Brain pericyte (primary cell): ENCODE measurements at regions not wholly inside any gene's neighbourhood (a gene's known extent, or its start where the extent isn't known, plus 50 kb on each side); places are given as distances from the start of the nearest gene placed in this dataset.
A peak's percentile ranks its signal among the peaks of the same experiment; 100 is the strongest.
"Not testable (repeated sequence)": the region's sequence is repeated elsewhere in the genome, so short reads cannot be mapped to it uniquely, and the experiment has no call there.

ENCODE experiments used
- DNase-seq: peaks from one replicate; pipeline ENCODE4 v3.0.0-alpha.2; 2012; ENCODE audit warnings: low read depth, low spot score

- DNase-seq = no peak
These were observed 76.4 kb downstream of the MAGED4 start for GRCh38 chrX:52261125-52261462.

GRCh38 chrX:52261463-52262194, 76.9 kb downstream of the MAGED4 start:
- DNase-seq = peak; percentile 43

GRCh38 chrX:52262195-52262546, 77.5 kb downstream of the MAGED4 start:
- DNase-seq = no peak

- no peak for DNase-seq
These were observed 78.7 kb downstream of the MAGED4 start for GRCh38 chrX:52263417-52263816.

- DNase-seq = no peak
These were observed 81.0 kb downstream of the MAGED4 start for GRCh38 chrX:52265713-52266112.

GRCh38 chrX:52268502-52268901, 83.8 kb downstream of the MAGED4 start:
- DNase-seq = not testable (repeated sequence)

GRCh38 chrX:52270453-52271116, 85.9 kb downstream of the MAGED4 start:
- no peak for DNase-seq

GRCh38 chrX:52271206-52271605, 86.5 kb downstream of the MAGED4 start:
- no peak for DNase-seq

- no peak for DNase-seq
These were observed 91.2 kb upstream of the XAGE2 start for GRCh38 chrX:52277666-52278065.

- DNase-seq = no peak
These were observed 88.0 kb upstream of the XAGE2 start for GRCh38 chrX:52280812-52281211.

- DNase-seq = no peak
These were observed 84.0 kb upstream of the XAGE2 start for GRCh38 chrX:52284865-52285264.

- DNase-seq = not testable (repeated sequence)
These were observed 69.9 kb upstream of the XAGE2 start for GRCh38 chrX:52298968-52299367.

GRCh38 chrX:52308532-52308931, 60.3 kb upstream of the XAGE2 start:
- DNase-seq = not testable (repeated sequence)
